ENCODE measurements at regions not wholly inside any gene's neighbourhood (a gene's known extent, or its start where the extent isn't known, plus 50 kb on each side); places are given as distances from the start of the nearest gene placed in this dataset.
A peak's percentile ranks its signal among the peaks of the same experiment; 100 is the strongest.
"Not testable (repeated sequence)": the region's sequence is repeated elsewhere in the genome, so short reads cannot be mapped to it uniquely, and the experiment has no call there.

DNA sequence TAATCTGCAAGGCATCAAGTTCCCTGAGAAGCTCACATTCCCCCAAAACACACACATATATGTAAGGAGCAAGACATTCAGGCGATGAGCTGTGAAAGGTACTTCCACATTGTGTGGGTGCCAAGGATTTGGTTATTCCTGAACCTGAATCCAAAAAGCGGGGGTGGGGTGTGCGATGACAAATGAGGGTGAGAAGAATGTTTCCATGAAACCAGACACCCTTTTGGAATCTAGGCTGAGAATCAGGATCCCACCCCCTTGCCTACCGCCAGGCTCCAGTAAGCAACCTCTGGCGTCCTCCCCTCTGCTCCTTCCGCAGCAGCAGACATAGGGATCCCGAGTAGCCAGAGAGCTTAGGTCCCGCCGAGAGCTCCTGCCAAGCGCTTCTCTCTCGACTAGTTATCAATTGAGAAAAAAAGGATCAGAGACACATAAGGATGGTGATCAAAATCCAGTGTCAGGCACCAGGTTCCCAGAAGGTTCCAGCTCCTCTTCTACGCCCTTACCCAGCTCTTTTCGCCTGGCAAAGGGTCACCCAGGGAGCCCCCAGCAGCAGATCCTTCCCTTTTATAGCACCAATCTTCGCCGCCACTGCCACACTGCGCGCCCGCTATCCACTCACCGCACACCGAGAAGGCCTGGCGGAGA is 191.1 kb downstream of the USP22 start:
- peak; percentile 12 to 58 for DNase-seq

DNA sequence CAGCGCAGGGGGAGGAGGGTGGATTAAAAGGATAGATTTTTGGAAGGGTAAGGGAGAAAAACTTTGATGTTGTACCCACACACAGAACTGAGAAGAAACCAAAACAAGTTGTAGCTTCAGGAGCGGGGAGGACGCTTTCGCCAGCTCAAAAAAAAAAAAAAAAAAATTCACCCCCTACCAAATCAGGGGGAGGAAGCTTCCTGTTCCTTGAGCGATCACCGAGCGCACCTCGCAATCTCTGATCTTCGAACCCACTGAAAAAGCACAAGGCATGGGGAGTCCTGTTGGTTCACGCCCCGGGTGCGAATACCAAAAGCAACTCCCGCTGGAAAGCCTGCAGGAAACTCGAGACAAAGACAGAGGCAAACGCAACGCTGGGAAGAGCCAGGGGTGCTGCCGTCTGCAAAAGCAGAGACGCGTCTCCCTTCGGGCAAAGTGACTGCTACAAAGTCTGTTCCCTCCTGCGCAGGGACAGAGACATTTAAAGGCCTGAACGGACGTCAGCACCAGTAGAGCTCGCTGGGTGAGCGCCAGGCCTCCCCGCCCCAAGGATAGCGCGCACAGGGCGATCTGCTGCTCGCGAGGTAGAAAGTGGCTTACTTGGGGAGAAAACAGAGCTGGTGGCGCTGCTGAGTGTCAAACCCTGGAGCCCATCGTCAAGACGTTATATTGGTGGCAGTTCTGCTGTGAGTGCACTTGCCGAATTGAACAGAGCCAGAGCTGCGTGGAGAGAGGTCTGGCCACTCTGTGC is 190.4 kb downstream of the USP22 start:
- DNase-seq: peak in 1 of 2 experiments; percentile 4

DNA sequence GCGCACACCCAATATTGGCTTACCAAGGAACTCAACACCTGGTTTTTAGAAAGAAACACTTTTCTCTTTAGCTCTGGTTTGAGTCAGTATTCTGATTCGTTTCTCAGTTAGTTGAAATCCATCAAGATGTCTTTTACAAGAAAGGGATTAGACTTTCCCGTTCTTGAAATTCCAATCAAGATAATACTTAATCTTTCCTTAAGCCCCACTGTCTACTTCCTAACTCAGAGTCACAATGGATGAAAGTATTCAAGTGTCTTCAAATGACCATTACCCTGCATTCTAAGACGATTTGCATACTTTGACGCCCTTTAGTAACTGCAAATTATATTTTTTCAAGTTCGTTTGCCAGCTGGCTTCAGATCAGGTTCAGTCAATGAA is 189.8 kb downstream of the USP22 start:
- peak in 1 of 2 experiments; percentile 9 for DNase-seq

- not testable (repeated sequence) for DNase-seq
Measured at GRCh38 chr17:20855910-20856470, 186.8 kb downstream of the USP22 start.

GRCh38 chr17:20866444-20867209 is 176.2 kb downstream of the USP22 start:
- not testable (repeated sequence) for DNase-seq

- DNase-seq: not testable (repeated sequence)
Measured at GRCh38 chr17:20867436-20867937, 175.3 kb downstream of the USP22 start.

DNA sequence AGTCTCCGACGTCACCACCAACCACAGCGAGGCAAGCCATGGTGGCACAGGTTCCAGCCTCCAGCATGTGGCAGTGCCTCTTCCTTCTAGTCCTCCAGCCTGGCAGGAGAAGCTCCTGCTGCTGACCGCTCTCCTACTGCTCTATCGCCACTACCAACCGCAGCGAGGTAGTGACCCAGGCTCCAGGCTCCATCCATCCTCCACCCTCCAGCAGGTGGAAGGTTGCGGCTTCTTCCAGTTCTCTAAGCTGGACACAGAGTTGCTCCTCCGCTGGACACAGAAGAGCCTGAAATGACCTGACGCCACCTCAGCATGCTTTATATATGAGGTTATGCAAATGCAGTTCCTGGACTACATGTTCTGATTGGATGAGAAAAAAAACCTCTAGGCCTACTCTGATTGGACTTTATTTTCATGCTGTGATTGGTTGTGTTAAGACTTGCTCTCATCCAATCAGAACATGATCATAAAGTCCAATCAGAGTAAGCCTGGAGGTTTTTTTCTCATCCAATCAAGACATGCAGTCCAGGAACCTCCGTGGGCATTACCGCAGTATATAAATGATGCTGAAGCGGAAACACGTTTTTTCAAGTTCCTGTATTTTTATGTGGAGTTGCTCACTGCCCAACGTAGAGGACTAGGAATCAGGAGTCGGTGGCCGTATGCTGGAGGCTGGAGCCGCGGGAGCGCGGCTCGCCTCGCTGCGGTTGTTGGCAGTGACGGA is 174.7 kb downstream of the USP22 start:
- DNase-seq: not testable (repeated sequence)

GRCh38 chr17:20868662-20869007 is 174.2 kb downstream of the USP22 start:
- not testable (repeated sequence) for DNase-seq

GRCh38 chr17:20873173-20873572 is 169.6 kb downstream of the USP22 start:
- not testable (repeated sequence) for DNase-seq

DNA sequence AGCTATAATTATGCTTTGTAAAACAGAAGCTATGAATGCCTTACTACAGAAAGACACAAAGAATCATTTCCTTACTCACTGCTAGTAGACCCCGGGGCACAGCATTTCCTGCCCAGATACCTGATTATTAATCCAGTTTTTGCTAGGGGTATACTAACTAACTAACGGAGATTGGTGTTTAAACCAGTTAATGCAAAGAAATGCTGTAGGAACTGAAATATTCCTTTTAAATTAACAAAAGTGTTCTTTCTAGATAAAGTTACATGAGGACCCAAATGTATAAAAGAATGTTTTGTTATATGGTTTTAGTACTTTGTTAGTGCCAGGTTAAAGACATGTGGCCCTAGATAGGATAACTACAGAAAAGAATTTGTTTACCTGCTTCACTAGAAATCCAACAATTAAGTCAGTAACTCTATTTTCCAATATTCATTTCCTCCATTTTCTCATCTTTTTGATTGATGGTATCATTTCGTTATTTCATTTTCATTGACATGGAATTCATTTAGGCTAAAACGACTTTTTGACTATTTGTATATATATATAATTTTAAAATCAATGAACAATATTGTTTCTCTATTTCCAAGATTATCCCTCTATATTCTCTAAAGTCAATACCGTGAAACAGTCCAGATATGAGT is 169.0 kb downstream of the USP22 start:
- not testable (repeated sequence) for DNase-seq

DNA sequence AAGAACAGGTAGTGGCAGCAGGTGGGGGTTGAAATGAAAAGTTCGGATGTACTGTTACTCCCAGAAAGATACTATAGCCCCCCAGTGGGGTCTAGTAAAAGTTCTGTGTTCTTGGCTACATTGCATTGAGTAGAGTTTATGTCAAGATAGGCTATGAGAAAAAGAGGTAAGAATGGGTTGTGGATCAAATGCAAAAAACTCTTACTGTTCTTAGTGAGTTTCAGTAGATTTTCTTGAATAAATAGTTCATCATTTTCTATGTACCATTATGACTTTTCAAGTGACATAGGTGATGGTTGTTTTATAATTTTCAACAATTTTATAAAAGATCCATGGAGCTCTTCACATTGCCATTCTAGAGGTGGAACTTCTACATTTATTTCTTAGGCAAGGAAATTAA is 165.4 kb downstream of the USP22 start:
- not testable (repeated sequence) for DNase-seq

- no peak for DNase-seq
Measured at GRCh38 chr17:20890338-20890737, 152.5 kb downstream of the USP22 start.

GRCh38 chr17:20895426-20895825 is 147.4 kb downstream of the USP22 start:
- DNase-seq: not testable (repeated sequence)

DNA sequence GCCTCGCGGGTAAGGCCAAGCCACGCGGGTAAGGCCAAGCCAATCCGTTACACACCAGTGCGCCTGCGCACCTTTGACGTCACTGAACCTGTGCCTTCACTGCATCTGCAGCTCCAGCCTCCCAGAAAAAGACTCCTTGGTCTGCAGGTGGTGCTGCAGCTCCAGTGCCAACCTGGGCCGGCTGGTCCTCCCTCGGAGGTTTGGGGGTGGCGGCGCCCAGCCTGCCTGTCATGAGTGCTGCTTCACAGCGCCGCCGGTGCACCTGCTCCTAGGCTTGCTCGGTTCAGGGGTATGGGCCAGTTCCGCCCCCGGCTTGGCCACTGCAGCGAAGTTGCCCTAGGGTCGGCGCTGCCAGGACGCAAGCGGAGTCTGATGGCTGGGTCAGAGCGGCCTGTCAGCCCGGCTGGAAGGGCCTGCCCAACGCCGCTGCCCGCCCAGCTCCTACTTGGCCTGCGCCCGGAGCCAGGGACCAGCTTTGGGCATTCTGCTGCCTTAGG is 146.6 kb downstream of the USP22 start:
- DNase-seq: no peak

- not testable (repeated sequence) for DNase-seq
Measured at GRCh38 chr17:20898726-20899125, 144.1 kb downstream of the USP22 start.

DNA sequence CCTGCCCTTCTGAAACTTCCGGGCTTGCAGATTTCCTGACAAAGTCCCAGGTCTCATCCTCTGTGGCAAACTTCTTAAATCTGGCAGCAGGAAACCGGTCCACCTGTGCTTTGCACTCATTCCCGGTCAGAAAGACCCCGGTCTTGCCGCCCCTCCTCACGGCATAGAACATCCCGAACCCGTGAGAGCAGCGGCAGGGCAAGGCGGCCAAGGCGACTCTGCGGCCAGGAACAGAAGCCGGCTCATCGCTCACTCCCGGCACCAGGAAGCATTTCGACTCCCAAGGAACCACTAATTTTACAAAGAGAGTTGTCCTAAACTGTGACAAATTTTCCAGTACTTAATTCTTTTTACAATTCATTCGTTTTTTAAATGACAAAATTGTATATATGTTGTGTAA is 140.3 kb downstream of the USP22 start:
- DNase-seq: not testable (repeated sequence)

GRCh38 chr17:20903549-20903948 is 139.3 kb downstream of the USP22 start:
- DNase-seq: not testable (repeated sequence)

DNA sequence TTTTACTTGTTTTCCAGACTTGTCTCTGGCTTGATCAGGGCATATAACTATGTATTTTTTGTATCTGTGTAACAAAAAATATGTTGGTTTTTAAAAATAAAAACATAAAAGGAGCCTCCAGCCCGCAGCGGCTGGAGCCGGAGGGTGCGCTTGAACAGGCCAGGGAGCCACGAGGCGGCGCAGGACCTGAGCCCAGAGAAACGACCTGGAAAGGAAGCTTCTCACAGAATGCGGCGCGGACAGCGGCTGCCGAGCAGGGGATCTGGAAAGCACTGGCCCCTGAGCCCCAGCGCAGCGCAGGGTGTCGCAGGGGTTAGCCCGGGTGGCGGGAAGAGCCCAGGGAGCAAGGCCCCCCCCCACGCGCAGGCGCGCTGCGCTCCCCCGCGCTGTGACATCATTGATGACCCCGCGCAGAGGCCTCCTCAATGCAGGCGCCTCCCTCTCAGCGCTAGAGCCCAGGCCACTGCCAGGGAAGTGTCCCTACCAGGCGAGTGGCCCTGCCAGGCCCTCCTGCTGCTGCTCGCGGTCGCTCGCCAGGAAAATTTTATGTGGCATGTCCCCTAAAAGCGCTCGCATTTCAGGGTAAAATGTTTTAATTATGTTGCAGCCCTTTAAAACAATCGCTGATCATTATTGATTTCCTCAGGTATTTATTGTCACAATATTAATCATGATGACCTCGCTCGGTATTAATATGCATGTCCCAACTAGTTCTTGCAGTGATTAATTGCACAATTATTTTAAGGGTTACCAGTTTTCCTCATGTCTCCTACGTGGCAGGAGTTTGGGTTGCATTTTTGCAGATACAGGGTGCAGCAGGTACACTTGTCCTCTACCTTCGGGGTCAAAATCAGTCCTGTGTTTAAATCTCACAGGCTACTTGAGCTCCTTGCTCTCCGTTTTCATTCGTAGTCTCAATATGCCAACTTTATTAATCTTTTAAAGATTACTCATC is 134.2 kb downstream of the USP22 start:
- DNase-seq: peak; percentile 55 to 88

GRCh38 chr17:20914658-20915057 is 128.2 kb downstream of the USP22 start:
- DNase-seq: no peak

DNA sequence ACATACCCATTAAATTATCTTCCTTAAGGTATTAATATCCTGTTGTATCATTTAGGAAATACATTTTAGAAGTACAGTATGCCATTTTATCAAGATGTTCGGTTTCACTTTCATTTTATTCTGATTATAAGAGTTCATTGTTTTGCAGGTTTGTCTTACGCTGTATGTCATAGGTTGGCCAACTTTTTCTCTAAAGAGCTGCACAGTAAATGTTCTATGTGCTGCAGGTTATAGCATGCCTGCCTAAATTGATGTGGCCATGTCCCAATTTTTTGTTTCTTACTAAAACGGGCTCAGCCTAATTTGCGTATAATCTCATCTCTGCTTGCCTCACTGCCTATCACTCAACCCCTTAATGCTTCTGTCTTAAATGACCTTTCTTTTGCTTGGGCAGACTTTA is 126.4 kb downstream of the USP22 start:
- DNase-seq: no peak

All from NCI-H446 (cell line).